ENCODE measurements at regions not wholly inside any gene's neighbourhood (a gene's known extent, or its start where the extent isn't known, plus 50 kb on each side); places are given as distances from the start of the nearest gene placed in this dataset.

GRCh38 chr4:136651278-136651667 lies 881.0 kb downstream of the PCDH18 start:
- TF ChIP-seq POLR2A (IDR thresholded peaks at IDR 0.05) (no peak), CTCF (IDR thresholded peaks at IDR 0.05) (no peak), EP300 (IDR thresholded peaks at IDR 0.05) (no peak), POLR2AphosphoS5 (IDR thresholded peaks at IDR 0.05) (no peak)

All from stomach (tissue), 4 donors.